ENCODE measurements at regions not wholly inside any gene's neighbourhood (a gene's known extent, or its start where the extent isn't known, plus 50 kb on each side); places are given as distances from the start of the nearest gene placed in this dataset.

DNA sequence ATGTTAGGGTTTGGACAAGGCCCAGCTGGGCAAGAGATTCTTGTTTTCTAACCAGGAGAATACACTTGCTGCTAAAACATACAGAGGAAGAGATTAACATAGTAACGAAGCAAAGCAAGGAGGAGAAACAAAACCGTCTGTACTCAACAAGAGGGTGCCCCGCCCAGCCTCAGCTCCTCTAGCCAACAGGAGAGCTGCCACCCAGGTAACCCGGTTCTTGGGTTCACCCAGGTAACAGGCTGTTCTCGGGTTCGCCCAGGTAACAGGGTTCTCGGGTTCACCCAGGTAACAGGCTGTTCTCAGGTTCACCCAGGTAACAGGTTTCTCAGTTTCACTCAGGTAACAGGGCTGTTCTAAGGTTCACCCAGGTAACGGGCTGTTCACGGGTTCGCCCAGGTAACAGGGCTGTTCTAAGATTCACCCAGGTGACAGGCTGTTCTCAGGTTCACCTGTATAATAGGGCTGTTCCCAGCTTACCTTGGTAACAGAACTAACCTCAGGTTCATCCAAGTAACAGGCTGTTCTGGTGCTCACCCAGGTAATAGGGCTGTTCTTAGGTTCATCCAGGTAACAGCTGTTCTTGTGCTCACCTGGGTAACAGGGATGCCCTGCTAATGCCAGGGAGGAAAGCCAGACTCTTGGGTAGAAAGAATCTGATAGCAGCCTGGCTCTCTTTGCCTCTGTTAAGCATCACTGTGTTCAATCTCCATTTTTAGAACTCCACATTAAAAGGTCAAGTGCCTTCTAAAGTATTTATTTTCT lies 271.6 kb downstream of the SYK start:
- DNase-seq = no peak

- DNase-seq = no peak
Measured at GRCh38 chr9:91073811-91074771, 272.5 kb downstream of the SYK start.

GRCh38 chr9:91074866-91075265 lies 273.2 kb downstream of the SYK start:
- no peak for DNase-seq

GRCh38 chr9:91075279-91075678 lies 273.7 kb downstream of the SYK start:
- no peak for DNase-seq

GRCh38 chr9:91077624-91078368 lies 276.2 kb downstream of the SYK start:
- DNase-seq = no peak

- DNase-seq = no peak
Measured at GRCh38 chr9:91078369-91078695, 276.7 kb downstream of the SYK start.

GRCh38 chr9:91082731-91083130 lies 279.0 kb downstream of the AUH start:
- peak; percentile 42 for DNase-seq

GRCh38 chr9:91084896-91085516 lies 276.7 kb downstream of the AUH start:
- DNase-seq = no peak

GRCh38 chr9:91085517-91086291 lies 276.0 kb downstream of the AUH start:
- peak; percentile 87 for DNase-seq

DNA sequence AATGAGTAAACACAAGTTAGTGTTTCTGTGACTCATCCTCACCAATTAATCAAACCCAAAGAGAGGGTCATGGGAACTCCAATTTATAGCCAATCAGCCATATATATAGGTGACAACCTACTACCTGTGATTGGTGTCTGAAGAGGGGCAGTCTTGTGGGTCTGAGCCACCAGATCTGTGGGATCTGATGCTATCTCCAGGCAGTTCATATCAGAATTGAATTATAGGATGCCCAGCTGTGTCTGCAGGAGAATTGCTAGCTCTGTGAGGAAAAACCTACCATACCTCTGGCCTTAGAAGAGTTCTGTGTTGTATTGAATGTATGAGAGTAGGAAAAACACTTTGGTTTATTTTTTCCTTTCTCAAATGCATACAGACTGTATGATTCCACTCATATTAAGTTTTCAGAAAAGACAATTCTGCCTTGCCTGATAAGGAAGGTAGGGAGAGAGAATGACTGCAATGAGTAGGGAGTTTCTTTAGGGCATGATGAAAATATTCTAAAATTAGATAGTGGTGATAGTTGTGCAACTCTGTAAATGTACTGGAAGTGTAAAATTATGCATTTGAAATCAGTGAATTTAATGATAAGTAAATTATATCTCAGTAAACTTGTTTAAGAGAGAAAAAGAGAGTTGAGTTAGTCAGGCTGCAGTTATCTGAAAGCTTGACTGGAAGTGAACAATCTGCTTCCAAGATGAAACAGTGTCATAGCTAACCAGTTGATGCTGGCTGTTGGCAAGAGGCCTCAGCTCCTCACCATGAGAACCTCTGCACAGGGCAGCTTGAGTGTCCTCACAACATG lies 274.9 kb downstream of the AUH start:
- peak; percentile 24 for DNase-seq

- DNase-seq = peak; percentile 17
Measured at GRCh38 chr9:91087462-91087759, 274.3 kb downstream of the AUH start.

GRCh38 chr9:91089405-91090129 lies 272.2 kb downstream of the AUH start:
- peak; percentile 35 for DNase-seq

DNA sequence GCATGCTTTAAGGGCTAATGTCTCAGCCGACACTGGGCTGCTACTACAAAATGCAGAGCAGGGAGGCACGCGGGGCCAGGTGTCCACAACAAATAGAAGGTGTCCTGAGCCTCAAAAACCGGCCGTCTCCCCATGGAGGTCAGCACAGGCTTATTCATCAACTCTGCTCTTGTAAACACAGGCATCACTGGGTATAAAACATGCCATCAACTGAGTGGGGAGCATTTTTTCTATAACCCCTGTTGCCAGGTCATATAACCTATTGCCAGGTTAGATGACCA lies 271.6 kb downstream of the AUH start:
- DNase-seq = no peak

GRCh38 chr9:91092214-91092613 lies 269.5 kb downstream of the AUH start:
- no peak for DNase-seq

- no peak for DNase-seq
Measured at GRCh38 chr9:91094324-91095088, 267.2 kb downstream of the AUH start.

- no peak for DNase-seq
Measured at GRCh38 chr9:91098203-91098850, 263.4 kb downstream of the AUH start.

DNA sequence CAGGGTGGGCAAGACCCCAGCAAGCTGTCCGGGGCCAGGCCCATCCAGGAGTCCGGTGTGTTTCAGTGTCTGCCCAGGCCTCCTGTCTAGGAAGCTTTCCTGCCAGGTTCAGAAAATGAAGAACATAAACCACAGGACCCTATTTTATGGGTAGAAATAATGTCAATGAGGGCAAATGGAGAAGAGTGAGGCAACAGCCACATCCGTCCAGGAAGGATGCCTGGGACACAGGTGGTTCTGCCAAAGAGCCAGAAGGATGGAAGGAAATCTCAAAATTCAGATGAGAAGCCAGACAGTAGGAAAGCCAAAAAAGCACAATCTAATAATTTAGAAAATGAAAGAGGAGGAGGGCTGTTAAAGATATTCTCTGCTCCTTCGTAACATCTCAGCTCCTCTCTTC lies 262.3 kb downstream of the AUH start:
- DNase-seq = no peak

GRCh38 chr9:91100878-91101450 lies 260.8 kb downstream of the AUH start:
- DNase-seq = peak; percentile 16

GRCh38 chr9:91101611-91102168 lies 260.0 kb downstream of the AUH start:
- no peak for DNase-seq
